H9 (cell line): ENCODE measurements at regions not wholly inside any gene's neighbourhood (a gene's known extent, or its start where the extent isn't known, plus 50 kb on each side); places are given as distances from the start of the nearest gene placed in this dataset.

ENCODE experiments used
- DNase-seq: peaks from one replicate; pipeline ENCODE4 v3.0.0-alpha.2; 2017
- H2AFZ ChIP-seq: one replicate; pipeline ENCODE4 v1.6.1; 2013; ENCODE audit warnings: mild to moderate bottlenecking, low read length, control low read depth, moderate library complexity
- H2AK5ac ChIP-seq: 2 replicates; pipeline ENCODE4 v1.6.1; 2013; ENCODE audit warnings: low read length, control low read depth, mixed read lengths; ENCODE audit not compliant: insufficient read length
- H2BK120ac ChIP-seq: one replicate; pipeline ENCODE4 v1.6.1; 2013; ENCODE audit warnings: low read depth, mild to moderate bottlenecking, low read length, control low read depth, inconsistent platforms; ENCODE audit not compliant: poor library complexity, severe bottlenecking
- H2BK12ac ChIP-seq: 2 replicates; pipeline ENCODE4 v1.6.1; 2013; ENCODE audit warnings: low read length, control low read depth, mixed read lengths, low read depth; ENCODE audit not compliant: insufficient read length
- H2BK15ac ChIP-seq: 2 replicates; pipeline ENCODE4 v1.6.1; 2013; ENCODE audit warnings: low read depth, low read length, control low read depth
- H2BK20ac ChIP-seq: one replicate; pipeline ENCODE4 v1.6.1; 2013; ENCODE audit warnings: low read depth, mild to moderate bottlenecking, low read length, control low read depth, inconsistent platforms; ENCODE audit not compliant: poor library complexity, severe bottlenecking
- H2BK5ac ChIP-seq: 2 replicates; pipeline ENCODE4 v1.6.1; 2013; ENCODE audit warnings: low read length, control low read depth, mixed read lengths; ENCODE audit not compliant: insufficient read length
- H3K14ac ChIP-seq: 2 replicates; pipeline ENCODE4 v1.6.1; 2013; ENCODE audit warnings: low read length, control low read depth; ENCODE audit not compliant: insufficient read depth
- H3K18ac ChIP-seq: 2 replicates; pipeline ENCODE4 v1.6.1; 2013; ENCODE audit warnings: low read depth, mild to moderate bottlenecking, mixed read lengths, low read length, control low read depth; ENCODE audit not compliant: insufficient read length
- H3K23ac ChIP-seq: 2 replicates; pipeline ENCODE4 v1.6.1; 2013; ENCODE audit warnings: low read length, control low read depth, mixed read lengths, low read depth; ENCODE audit not compliant: insufficient read length
- H3K23me2 ChIP-seq: 2 replicates; pipeline ENCODE4 v1.6.1; 2013; ENCODE audit warnings: low read depth, mild to moderate bottlenecking, mixed read lengths, low read length, control low read depth; ENCODE audit not compliant: insufficient read length, poor library complexity, severe bottlenecking
- H3K27ac ChIP-seq: 2 replicates; pipeline ENCODE4 v1.5.1; 2013; ENCODE audit warnings: low read length, control low read depth, mixed read lengths, low read depth; ENCODE audit not compliant: insufficient read length
- H3K27me3 ChIP-seq: 2 replicates; pipeline ENCODE4 v1.6.1; 2013; ENCODE audit warnings: low read length, control low read depth, inconsistent platforms; ENCODE audit not compliant: insufficient read depth
- H3K4ac ChIP-seq: 2 replicates; pipeline ENCODE4 v1.6.1; 2013; ENCODE audit warnings: low read depth, mild to moderate bottlenecking, control low read depth, inconsistent platforms, low read length, moderate library complexity
- H3K4me1 ChIP-seq: 2 replicates; pipeline ENCODE4 v1.6.1; 2013; ENCODE audit warnings: low read length, control low read depth, inconsistent platforms; ENCODE audit not compliant: insufficient read depth
- H3K4me2 ChIP-seq: 2 replicates; pipeline ENCODE4 v1.6.1; 2013; ENCODE audit warnings: low read length, control low read depth, mixed read lengths; ENCODE audit not compliant: insufficient read length, insufficient read depth
- H3K56ac ChIP-seq: 2 replicates; pipeline ENCODE4 v1.6.1; 2013; ENCODE audit warnings: low read depth, mild to moderate bottlenecking, mixed read lengths, low read length, control low read depth; ENCODE audit not compliant: insufficient read length
- H3K79me1 ChIP-seq: 2 replicates; pipeline ENCODE4 v1.6.1; 2013; ENCODE audit warnings: low read depth, mild to moderate bottlenecking, moderate library complexity, low read length, control low read depth, inconsistent platforms; ENCODE audit not compliant: insufficient read depth, poor library complexity, severe bottlenecking
- H3K79me2 ChIP-seq: 2 replicates; pipeline ENCODE4 v1.6.1; 2013; ENCODE audit warnings: low read length, control low read depth, inconsistent platforms; ENCODE audit not compliant: insufficient read depth
- H3K9ac ChIP-seq: 2 replicates; pipeline ENCODE4 v1.6.1; 2013; ENCODE audit warnings: low read length, control low read depth, mixed read lengths; ENCODE audit not compliant: insufficient read length; ENCODE audit errors: extremely low read depth
- H3K9me3 ChIP-seq: one replicate; pipeline ENCODE4 v1.6.1; 2013; ENCODE audit warnings: low read depth, low read length, inconsistent platforms; ENCODE audit not compliant: control insufficient read depth
- H3T11ph ChIP-seq: one replicate; pipeline ENCODE4 v1.6.1; 2013; ENCODE audit warnings: mild to moderate bottlenecking, low read length, control low read depth, inconsistent platforms
- H4K20me1 ChIP-seq: one replicate; pipeline ENCODE4 v1.6.1; 2013; ENCODE audit not compliant: control insufficient read depth, insufficient read length, insufficient read depth
- H4K5ac ChIP-seq: 2 replicates; pipeline ENCODE4 v1.6.1; 2013; ENCODE audit warnings: low read depth, mild to moderate bottlenecking, mixed read lengths, low read length, control low read depth; ENCODE audit not compliant: insufficient read length
- H4K8ac ChIP-seq: replicated peaks from 2 replicates; pipeline ENCODE4 v1.6.1; 2013; ENCODE audit warnings: low read length, control low read depth, mixed read lengths, low read depth; ENCODE audit not compliant: insufficient read length
- H4K91ac ChIP-seq: 2 replicates; pipeline ENCODE4 v1.6.1; 2013; ENCODE audit warnings: low read depth, mild to moderate bottlenecking, moderate library complexity, mixed read lengths, low read length, control low read depth; ENCODE audit not compliant: insufficient read length
- H3K27ac Mint-ChIP-seq, 3 experiments: 2 replicates in 2 of 3; 3 replicates in 1 of 3; pipeline ENCODE4 v1.8.0; 2020 to 2021; ENCODE audit warnings: mixed read lengths in 3 of 3, mild to moderate bottlenecking in 1 of 3, moderate library complexity in 1 of 3
- H3K27me3 Mint-ChIP-seq: 2 replicates; pipeline ENCODE4 v1.8.0; 2021; ENCODE audit warnings: low read depth, mild to moderate bottlenecking, moderate library complexity, mixed read lengths
- H3K36me3 Mint-ChIP-seq, 3 experiments: 2 replicates in 2 of 3; 3 replicates in 1 of 3; pipeline ENCODE4 v1.8.0; 2020 to 2021; ENCODE audit warnings: low read depth in 3 of 3, mixed read lengths in 3 of 3; ENCODE audit not compliant: insufficient read depth in 1 of 3
- H3K4me1 Mint-ChIP-seq, 2 experiments: 2 replicates each; pipeline ENCODE4 v1.8.0; 2020; ENCODE audit warnings: mixed read lengths in 2 of 2
- H3K4me3 Mint-ChIP-seq, 2 experiments: 2 replicates in 1 of 2; 3 replicates in 1 of 2; pipeline ENCODE4 v1.8.0; 2020 to 2021; ENCODE audit warnings: mild to moderate bottlenecking in 2 of 2, mixed read lengths in 2 of 2, moderate library complexity in 1 of 2
- H3K9me3 Mint-ChIP-seq, 2 experiments: 2 replicates in 1 of 2; 3 replicates in 1 of 2; pipeline ENCODE4 v1.8.0; 2020; ENCODE audit warnings: mild to moderate bottlenecking in 2 of 2, mixed read lengths in 2 of 2, moderate library complexity in 1 of 2
- WGBS: extraction: QIAGEN DNeasy Blood & Tissue Kit; methylation state at CpG from one replicate; pipeline ENCODE4 v1.1.7; 2013; ENCODE audit warnings: missing lambda C conversion rate, low lambda C conversion rate, mixed read lengths; ENCODE audit not compliant: insufficient read length; ENCODE audit errors: extremely low coverage; 5-methylcytosine and 5-hydroxymethylcytosine counted together
- TF ChIP-seq, protein P1 (sequence below): fragments of 200-600 bp; sonication (generic); conservative IDR thresholded peaks from 3 replicates; pipeline ENCODE4 v1.8.0; 2021; ENCODE audit warnings: antibody characterized with exemption, mild to moderate bottlenecking

DNA sequence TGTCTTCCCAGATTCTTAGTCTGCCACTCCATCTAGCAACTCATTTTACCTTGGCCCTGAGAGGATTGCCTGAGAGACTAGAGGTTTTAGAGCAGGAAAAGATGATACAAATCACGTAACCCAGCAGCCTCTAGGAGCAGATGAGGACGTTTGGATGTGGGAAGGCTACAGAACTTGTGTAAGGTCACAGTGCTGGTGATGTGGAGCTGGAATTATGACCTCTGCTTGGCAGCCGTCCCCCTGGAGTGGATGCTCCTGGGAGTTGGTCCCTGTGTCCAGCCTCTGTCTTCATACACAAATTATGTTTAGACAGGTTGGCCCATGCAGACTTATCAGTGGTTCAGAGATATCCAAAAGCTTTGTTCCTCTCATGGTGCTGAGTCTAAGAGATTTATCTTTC, 499.0 kb downstream of the EBF1 start:
- Mint-ChIP-seq H3K27ac (no peak overlapping the region), H3K4me1 (no peaks in the 10 kb centered on the region), H3K36me3 (no peaks in the 10 kb centered on the region; a peak in 1 of 7 replicates), H3K27me3 (no peaks in the 10 kb centered on the region), H3K9me3 (peaks cover 0 to 6% of the 10 kb centered on the region in 2 experiments; a peak in 2 of 5 replicates), H3K4me3 (no peak overlapping the region)
- H3K27ac ChIP-seq: no peak overlapping the region
- no peak overlapping the region for H4K8ac ChIP-seq
- H3K27me3 ChIP-seq: no peaks in the 10 kb centered on the region
- H2BK20ac ChIP-seq: no peak overlapping the region
- no peak overlapping the region for H4K91ac ChIP-seq
- no peak overlapping the region for H3K4ac ChIP-seq
- no CpG with 5 or more reads among the region's 3 CpGs for WGBS
- H3K18ac ChIP-seq: no peak overlapping the region
- no peaks in the 10 kb centered on the region for H3K9me3 ChIP-seq
- H2BK12ac ChIP-seq: no peak overlapping the region
- H3K23me2 ChIP-seq: no peaks in the 10 kb centered on the region
- H3K14ac ChIP-seq: no peak overlapping the region
- H3K4me2 ChIP-seq: no peak overlapping the region
- no peaks in the 10 kb centered on the region for H3K79me2 ChIP-seq
- H3K23ac ChIP-seq: no peak overlapping the region
- H2AFZ ChIP-seq: no peak overlapping the region
- no peak overlapping the region for H3K9ac ChIP-seq
- no peak overlapping the region for H2BK15ac ChIP-seq
- no peaks in the 10 kb centered on the region for H4K20me1 ChIP-seq
- TF ChIP-seq, protein P1, sequence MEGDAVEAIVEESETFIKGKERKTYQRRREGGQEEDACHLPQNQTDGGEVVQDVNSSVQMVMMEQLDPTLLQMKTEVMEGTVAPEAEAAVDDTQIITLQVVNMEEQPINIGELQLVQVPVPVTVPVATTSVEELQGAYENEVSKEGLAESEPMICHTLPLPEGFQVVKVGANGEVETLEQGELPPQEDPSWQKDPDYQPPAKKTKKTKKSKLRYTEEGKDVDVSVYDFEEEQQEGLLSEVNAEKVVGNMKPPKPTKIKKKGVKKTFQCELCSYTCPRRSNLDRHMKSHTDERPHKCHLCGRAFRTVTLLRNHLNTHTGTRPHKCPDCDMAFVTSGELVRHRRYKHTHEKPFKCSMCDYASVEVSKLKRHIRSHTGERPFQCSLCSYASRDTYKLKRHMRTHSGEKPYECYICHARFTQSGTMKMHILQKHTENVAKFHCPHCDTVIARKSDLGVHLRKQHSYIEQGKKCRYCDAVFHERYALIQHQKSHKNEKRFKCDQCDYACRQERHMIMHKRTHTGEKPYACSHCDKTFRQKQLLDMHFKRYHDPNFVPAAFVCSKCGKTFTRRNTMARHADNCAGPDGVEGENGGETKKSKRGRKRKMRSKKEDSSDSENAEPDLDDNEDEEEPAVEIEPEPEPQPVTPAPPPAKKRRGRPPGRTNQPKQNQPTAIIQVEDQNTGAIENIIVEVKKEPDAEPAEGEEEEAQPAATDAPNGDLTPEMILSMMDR: no peak
- no peak overlapping the region for H4K5ac ChIP-seq
- DNase-seq: no peak
- no peak overlapping the region for H3T11ph ChIP-seq
- no peaks in the 10 kb centered on the region for H3K4me1 ChIP-seq
- H2AK5ac ChIP-seq: no peak overlapping the region
- no peak overlapping the region for H2BK5ac ChIP-seq
- no peak overlapping the region for H3K56ac ChIP-seq
- H2BK120ac ChIP-seq: no peak overlapping the region
- H3K79me1 ChIP-seq: no peaks in the 10 kb centered on the region
